ENCODE measurements at regions not wholly inside any gene's neighbourhood (a gene's known extent, or its start where the extent isn't known, plus 50 kb on each side); places are given as distances from the start of the nearest gene placed in this dataset.

GRCh38 chr18:78892721-78893120, 86.9 kb upstream of the SALL3 start:
- Mint-ChIP-seq H3K9me3 (peaks cover 21% of the 10 kb centered on the region), H3K27me3 (ENCODE audit: low read depth) (no peaks in the 10 kb centered on the region), H3K27ac (no peak overlapping the region), H3K36me3 (ENCODE audit: low read depth) (no peaks in the 10 kb centered on the region), H3K4me3 (ENCODE audit: low read depth) (no peak overlapping the region), H3K4me1 (ENCODE audit: low read depth) (no peaks in the 10 kb centered on the region)
- intact Hi-C loops (cut with micrococcal nuclease): no loop called here
- DNase-seq (ENCODE audit: low spot score): no peak

DNA sequence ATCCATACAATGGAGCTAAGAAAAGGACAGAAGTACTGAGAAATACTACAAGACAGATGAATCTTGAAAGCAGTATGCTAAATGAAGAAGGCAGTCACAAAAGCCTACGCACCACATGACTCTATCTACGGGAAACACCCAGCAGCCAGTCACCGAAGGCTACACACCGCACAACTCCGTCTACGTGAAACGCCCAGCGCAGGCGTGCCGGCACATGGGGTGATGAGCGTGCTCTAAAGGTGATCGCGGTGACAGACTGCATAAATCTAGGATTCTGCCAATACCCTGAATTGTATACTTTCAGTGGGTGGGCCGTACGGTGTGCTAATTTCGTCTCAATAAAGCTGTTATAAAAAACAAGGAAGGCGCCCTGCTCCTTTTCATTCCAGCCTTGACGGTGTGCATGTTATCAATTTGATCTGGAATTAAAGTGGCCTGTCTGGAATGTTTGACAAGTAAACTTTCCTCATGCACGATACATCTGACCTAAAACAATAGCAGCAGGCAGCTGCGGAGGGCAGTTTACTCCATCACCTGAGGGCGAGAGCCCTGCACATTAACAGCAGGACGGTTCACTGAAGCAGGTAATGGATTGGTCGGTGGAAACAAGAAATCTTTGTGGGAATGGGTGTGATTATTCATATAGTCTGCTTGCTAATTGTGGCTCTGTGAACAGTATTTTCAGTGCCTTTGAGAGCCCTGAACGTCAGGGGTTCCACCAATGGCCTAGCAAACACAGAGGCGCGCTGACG, 86.2 kb upstream of the SALL3 start:
- DNase-seq (ENCODE audit: low spot score): no peak
- H3K27ac Mint-ChIP-seq: no peak overlapping the region
- no peaks in the 10 kb centered on the region for H3K36me3 Mint-ChIP-seq (ENCODE audit: low read depth)
- H3K4me1 Mint-ChIP-seq (ENCODE audit: low read depth): no peaks in the 10 kb centered on the region
- peaks cover 18% of the 10 kb centered on the region for H3K9me3 Mint-ChIP-seq
- H3K27me3 Mint-ChIP-seq (ENCODE audit: low read depth): no peaks in the 10 kb centered on the region
- no peak overlapping the region for H3K4me3 Mint-ChIP-seq (ENCODE audit: low read depth)
- intact Hi-C loops (cut with micrococcal nuclease): no loop called here

GRCh38 chr18:78894033-78894305, 85.6 kb upstream of the SALL3 start:
- no peaks in the 10 kb centered on the region for H3K27me3 Mint-ChIP-seq (ENCODE audit: low read depth)
- intact Hi-C loops (cut with micrococcal nuclease): no loop called here
- no peaks in the 10 kb centered on the region for H3K36me3 Mint-ChIP-seq (ENCODE audit: low read depth)
- no peak for DNase-seq (ENCODE audit: low spot score)
- H3K4me3 Mint-ChIP-seq (ENCODE audit: low read depth): no peak overlapping the region
- peaks cover 13% of the 10 kb centered on the region for H3K9me3 Mint-ChIP-seq
- H3K4me1 Mint-ChIP-seq (ENCODE audit: low read depth): no peaks in the 10 kb centered on the region
- H3K27ac Mint-ChIP-seq: no peak overlapping the region

- Mint-ChIP-seq H3K27ac (no peak overlapping the region), H3K4me1 (ENCODE audit: low read depth) (no peaks in the 10 kb centered on the region), H3K27me3 (ENCODE audit: low read depth) (no peaks in the 10 kb centered on the region), H3K9me3 (peaks cover 5% of the 10 kb centered on the region), H3K36me3 (ENCODE audit: low read depth) (no peaks in the 10 kb centered on the region), H3K4me3 (ENCODE audit: low read depth) (no peak overlapping the region)
- intact Hi-C loops (cut with micrococcal nuclease): no loop called here
- no peak for DNase-seq (ENCODE audit: low spot score)
Observed at GRCh38 chr18:78895207-78896001, 84.2 kb upstream of the SALL3 start.

DNA sequence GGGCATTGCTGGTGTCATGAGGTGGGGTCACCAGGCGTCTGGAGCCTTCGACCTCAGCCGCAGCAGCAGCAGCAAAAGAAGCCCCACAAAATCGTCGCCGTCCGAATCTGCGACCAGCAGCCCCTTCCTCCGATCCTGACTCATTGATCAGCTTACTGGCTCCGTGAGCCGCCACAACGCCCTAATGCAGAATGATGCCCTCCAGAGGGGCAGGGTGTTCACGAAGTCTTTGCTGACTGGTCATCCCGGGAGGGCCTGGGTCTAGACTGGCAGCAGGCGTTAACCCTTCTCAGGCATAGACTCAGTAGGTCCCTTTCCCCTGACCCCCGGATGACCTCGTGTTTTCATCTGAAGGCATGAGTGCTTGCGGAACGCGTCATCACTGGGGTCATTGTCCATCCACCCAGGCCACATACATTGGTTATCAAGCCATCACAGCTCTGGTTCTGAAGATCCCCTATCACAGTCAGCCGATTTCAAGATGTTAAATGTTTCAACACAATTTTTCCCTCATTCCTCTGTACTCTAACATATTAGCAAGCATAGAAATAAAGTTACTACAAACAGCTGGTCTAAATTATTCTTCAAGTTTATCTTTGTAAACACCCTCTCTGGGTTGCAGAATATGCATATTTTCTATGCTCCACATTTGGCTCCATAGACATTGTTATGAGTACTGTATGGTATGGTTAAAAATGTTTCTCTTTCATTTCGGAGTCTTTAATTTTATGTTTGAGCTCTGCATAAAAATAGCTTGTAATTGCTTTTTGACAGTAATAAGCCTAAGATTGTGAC, 83.3 kb upstream of the SALL3 start:
- Mint-ChIP-seq H3K9me3 (no peaks in the 10 kb centered on the region), H3K27ac (no peak overlapping the region), H3K27me3 (ENCODE audit: low read depth) (no peaks in the 10 kb centered on the region), H3K4me3 (ENCODE audit: low read depth) (no peak overlapping the region), H3K36me3 (ENCODE audit: low read depth) (no peaks in the 10 kb centered on the region), H3K4me1 (ENCODE audit: low read depth) (no peaks in the 10 kb centered on the region)
- intact Hi-C loops (cut with micrococcal nuclease): no loop called here
- DNase-seq (ENCODE audit: low spot score): no peak

- Mint-ChIP-seq H3K4me1 (ENCODE audit: low read depth) (no peaks in the 10 kb centered on the region), H3K9me3 (no peaks in the 10 kb centered on the region), H3K4me3 (ENCODE audit: low read depth) (no peak overlapping the region), H3K27me3 (ENCODE audit: low read depth) (no peaks in the 10 kb centered on the region), H3K27ac (no peak overlapping the region), H3K36me3 (ENCODE audit: low read depth) (no peaks in the 10 kb centered on the region)
- intact Hi-C loops (cut with micrococcal nuclease): no loop called here
- no peak for DNase-seq (ENCODE audit: low spot score)
Observed at GRCh38 chr18:78898066-78898465, 81.6 kb upstream of the SALL3 start.

DNA sequence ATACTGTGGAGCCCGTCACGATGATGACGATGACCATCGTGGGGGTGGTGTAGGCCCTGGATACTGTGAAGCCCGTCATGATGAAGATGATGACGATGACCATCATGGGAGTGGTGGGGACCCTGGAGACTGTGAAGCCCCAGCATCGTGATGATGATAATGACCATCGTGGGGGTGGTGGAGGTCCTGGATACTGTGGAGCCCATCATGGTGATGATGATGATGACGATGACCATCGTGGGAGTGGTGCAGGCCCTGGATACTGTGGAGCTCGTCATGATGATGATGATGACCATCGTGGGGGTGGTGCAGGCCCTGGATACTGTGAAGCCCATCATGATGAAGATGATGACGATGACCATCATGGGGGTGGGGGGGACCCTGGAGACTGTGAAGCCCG, 81.0 kb upstream of the SALL3 start:
- Mint-ChIP-seq H3K4me1 (ENCODE audit: low read depth) (no peaks in the 10 kb centered on the region), H3K27me3 (ENCODE audit: low read depth) (no peaks in the 10 kb centered on the region), H3K36me3 (ENCODE audit: low read depth) (no peaks in the 10 kb centered on the region), H3K4me3 (ENCODE audit: low read depth) (no peak overlapping the region), H3K9me3 (no peaks in the 10 kb centered on the region), H3K27ac (no peak overlapping the region)
- intact Hi-C loops (cut with micrococcal nuclease): no loop called here
- no peak for DNase-seq (ENCODE audit: low spot score)

DNA sequence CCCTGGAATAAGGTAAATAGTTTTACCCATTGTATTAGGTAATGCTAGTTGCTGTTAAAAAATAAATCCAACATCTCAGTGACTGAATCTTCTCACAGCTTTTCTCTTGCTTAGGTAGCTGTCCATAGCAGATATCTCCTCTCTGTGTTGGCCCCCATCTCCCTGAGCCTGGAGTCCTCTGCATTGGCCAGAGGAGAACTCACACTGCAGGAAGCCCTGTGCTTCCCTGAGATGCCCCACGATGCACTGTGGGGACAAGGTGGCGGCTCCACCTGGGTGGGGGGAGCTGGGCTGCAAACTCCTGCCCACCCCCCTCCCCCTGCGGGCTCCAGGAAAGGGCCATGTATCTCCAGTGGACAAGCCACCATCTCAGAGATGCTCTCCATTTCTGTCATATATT, 80.4 kb upstream of the SALL3 start:
- no peaks in the 10 kb centered on the region for H3K4me1 Mint-ChIP-seq (ENCODE audit: low read depth)
- no peaks in the 10 kb centered on the region for H3K36me3 Mint-ChIP-seq (ENCODE audit: low read depth)
- H3K4me3 Mint-ChIP-seq (ENCODE audit: low read depth): no peak overlapping the region
- no peaks in the 10 kb centered on the region for H3K9me3 Mint-ChIP-seq
- H3K27ac Mint-ChIP-seq: no peak overlapping the region
- no peaks in the 10 kb centered on the region for H3K27me3 Mint-ChIP-seq (ENCODE audit: low read depth)
- no peak for DNase-seq (ENCODE audit: low spot score)
- intact Hi-C loops (cut with micrococcal nuclease): no loop called here

- H3K4me3 Mint-ChIP-seq (ENCODE audit: low read depth): no peak overlapping the region
- H3K4me1 Mint-ChIP-seq (ENCODE audit: low read depth): no peaks in the 10 kb centered on the region
- H3K27me3 Mint-ChIP-seq (ENCODE audit: low read depth): no peaks in the 10 kb centered on the region
- no peak overlapping the region for H3K27ac Mint-ChIP-seq
- no peaks in the 10 kb centered on the region for H3K9me3 Mint-ChIP-seq
- no peaks in the 10 kb centered on the region for H3K36me3 Mint-ChIP-seq (ENCODE audit: low read depth)
- intact Hi-C loops (cut with micrococcal nuclease): no loop called here
- DNase-seq (ENCODE audit: low spot score): no peak
Observed at GRCh38 chr18:78900938-78901909, 78.4 kb upstream of the SALL3 start.

GRCh38 chr18:78901923-78902794, 77.5 kb upstream of the SALL3 start:
- H3K4me3 Mint-ChIP-seq (ENCODE audit: low read depth): no peak overlapping the region
- intact Hi-C loops (cut with micrococcal nuclease): no loop called here
- H3K9me3 Mint-ChIP-seq: no peaks in the 10 kb centered on the region
- H3K4me1 Mint-ChIP-seq (ENCODE audit: low read depth): no peaks in the 10 kb centered on the region
- H3K27me3 Mint-ChIP-seq (ENCODE audit: low read depth): no peaks in the 10 kb centered on the region
- no peak overlapping the region for H3K27ac Mint-ChIP-seq
- DNase-seq (ENCODE audit: low spot score): no peak
- no peaks in the 10 kb centered on the region for H3K36me3 Mint-ChIP-seq (ENCODE audit: low read depth)

DNA sequence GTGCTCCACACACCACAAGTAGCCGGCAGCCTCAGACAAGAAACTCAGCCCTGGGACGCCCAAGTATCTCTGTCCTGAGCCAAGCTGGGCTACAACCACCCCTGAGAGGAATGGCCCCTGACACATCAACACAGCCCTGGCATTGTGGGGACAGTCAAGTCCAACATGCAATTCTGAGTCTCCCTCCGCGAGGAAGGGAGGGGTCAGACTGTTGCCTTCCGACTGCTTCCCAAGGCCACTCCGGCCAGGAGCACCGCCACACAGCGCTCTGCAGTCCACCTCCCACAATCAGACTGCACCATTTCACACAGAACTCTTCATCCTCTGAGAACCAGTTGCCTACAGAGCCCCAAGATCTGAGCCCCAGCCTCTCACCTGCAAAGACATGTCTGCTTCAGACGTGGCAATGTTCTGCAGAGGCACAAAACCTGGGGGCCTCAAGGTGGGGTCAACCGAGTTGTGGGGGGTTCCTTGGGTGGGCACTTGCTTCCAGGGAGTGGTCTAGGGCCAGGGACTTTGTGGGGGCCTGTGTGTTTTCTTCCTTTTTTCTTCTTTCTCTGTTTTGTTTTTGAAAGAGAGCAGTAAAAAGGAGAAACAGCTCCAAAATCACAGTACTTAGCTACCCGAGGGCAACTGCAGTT, 76.7 kb upstream of the SALL3 start:
- H3K36me3 Mint-ChIP-seq (ENCODE audit: low read depth): no peaks in the 10 kb centered on the region
- no peaks in the 10 kb centered on the region for H3K9me3 Mint-ChIP-seq
- no peaks in the 10 kb centered on the region for H3K27me3 Mint-ChIP-seq (ENCODE audit: low read depth)
- intact Hi-C loops (cut with micrococcal nuclease): no loop called here
- no peaks in the 10 kb centered on the region for H3K4me1 Mint-ChIP-seq (ENCODE audit: low read depth)
- no peak overlapping the region for H3K27ac Mint-ChIP-seq
- H3K4me3 Mint-ChIP-seq (ENCODE audit: low read depth): no peak overlapping the region
- DNase-seq (ENCODE audit: low spot score): no peak

Measured in activated T-helper 2 cell treated with anti-CD3 and anti-CD28 coated beads, Interferon-gamma antibody, Interleukin-2, Interleukin-4, amounts not matched to agents 10 μg/mL and 5 μg/mL and 100 μg/mL, durations not matched to agents 14 hours and 24 hours and 36 hours (primary cell).